GM19025 (cell line): ENCODE measurements at regions not wholly inside any gene's neighbourhood (a gene's known extent, or its start where the extent isn't known, plus 50 kb on each side); places are given as distances from the start of the nearest gene placed in this dataset.
"Not testable (repeated sequence)": the region's sequence is repeated elsewhere in the genome, so short reads cannot be mapped to it uniquely, and the experiment has no call there.

ENCODE experiments used
- ATAC-seq: cut with Tn5 transposase; IDR thresholded peaks from one replicate; pipeline ENCODE4 v1.9.1; 2021; ENCODE audit warnings: mild to moderate bottlenecking, low read depth, moderate library complexity; ENCODE audit not compliant: unreplicated experiment

- no peak for ATAC-seq
These were observed 253.6 kb upstream of the DIPK2B start for GRCh38 chrX:45454290-45454689.

GRCh38 chrX:45449982-45450381 lies 249.3 kb upstream of the DIPK2B start:
- ATAC-seq = no peak

- ATAC-seq = no peak
These were observed 247.3 kb upstream of the DIPK2B start for GRCh38 chrX:45447995-45448394.

- ATAC-seq = no peak
These were observed 246.7 kb upstream of the DIPK2B start for GRCh38 chrX:45447331-45447730.

- no peak for ATAC-seq
These were observed 245.2 kb upstream of the DIPK2B start for GRCh38 chrX:45445745-45446412.

- no peak for ATAC-seq
These were observed 236.5 kb upstream of the DIPK2B start for GRCh38 chrX:45437186-45437585.

- ATAC-seq = no peak
These were observed 234.8 kb upstream of the DIPK2B start for GRCh38 chrX:45435481-45435880.

GRCh38 chrX:45434231-45434630 lies 233.6 kb upstream of the DIPK2B start:
- ATAC-seq = no peak

- ATAC-seq = no peak
These were observed 228.2 kb upstream of the DIPK2B start for GRCh38 chrX:45428831-45429230.

- ATAC-seq = no peak
These were observed 223.7 kb upstream of the DIPK2B start for GRCh38 chrX:45424326-45424725.

- ATAC-seq = no peak
These were observed 221.7 kb upstream of the DIPK2B start for GRCh38 chrX:45422216-45422925.

GRCh38 chrX:45421806-45422205 lies 221.1 kb upstream of the DIPK2B start:
- ATAC-seq = no peak

- no peak for ATAC-seq
These were observed 203.5 kb upstream of the DIPK2B start for GRCh38 chrX:45404206-45404605.

GRCh38 chrX:45401923-45402322 lies 201.2 kb upstream of the DIPK2B start:
- ATAC-seq = no peak

- not testable (repeated sequence) for ATAC-seq
These were observed 200.5 kb upstream of the DIPK2B start for GRCh38 chrX:45400951-45401725.

- no peak for ATAC-seq
These were observed 199.5 kb upstream of the DIPK2B start for GRCh38 chrX:45400027-45400779.

- ATAC-seq = no peak
These were observed 185.1 kb upstream of the DIPK2B start for GRCh38 chrX:45385757-45386156.

GRCh38 chrX:45381841-45382240 lies 181.2 kb upstream of the DIPK2B start:
- ATAC-seq = no peak

GRCh38 chrX:45381366-45381765 lies 180.7 kb upstream of the DIPK2B start:
- ATAC-seq = no peak

- no peak for ATAC-seq
These were observed 178.6 kb upstream of the DIPK2B start for GRCh38 chrX:45379236-45379635.

GRCh38 chrX:45372151-45372550 lies 171.5 kb upstream of the DIPK2B start:
- ATAC-seq = no peak
